CD14-positive monocyte (primary cell): ENCODE measurements at regions not wholly inside any gene's neighbourhood (a gene's known extent, or its start where the extent isn't known, plus 50 kb on each side); places are given as distances from the start of the nearest gene placed in this dataset.

Experiments used
- DNase-seq, 3 donors: peaks; one replicate each; pipeline ENCODE4 v3.0.0-alpha.2; 2011 to 2022
- H2AFZ ChIP-seq: 2 replicates; pipeline ENCODE4 v1.6.0; 2012; ENCODE audit warnings: mild to moderate bottlenecking, low read depth, low read length, inconsistent platforms; ENCODE audit not compliant: insufficient read depth, poor library complexity, severe bottlenecking
- H3K27ac ChIP-seq, 2 donors: 1 replicate in 1 of 2; 2 replicates in 1 of 2; pipeline ENCODE4 v1.5.1; 2012 to 2013; ENCODE audit warnings: low read length in 2 of 2, control low read depth in 1 of 2, inconsistent platforms in 1 of 2, low read depth in 1 of 2, mild to moderate bottlenecking in 1 of 2
- H3K27me3 ChIP-seq, 2 donors: one replicate each; pipeline versions ENCODE4 v1.6.0 to v1.6.1; 2011 to 2013; ENCODE audit warnings: low read length in 2 of 2; ENCODE audit not compliant: control insufficient read depth in 2 of 2, insufficient read depth in 2 of 2
- H3K36me3 ChIP-seq, 2 donors: replicated peaks in 1 of 2; 1 replicate in 1 of 2; 2 replicates in 1 of 2; pipeline versions ENCODE4 v1.5.1 to v1.6.1; 2012 to 2013; ENCODE audit warnings: low read length in 2 of 2, control low read depth in 1 of 2, inconsistent platforms in 1 of 2, mild to moderate bottlenecking in 1 of 2; ENCODE audit not compliant: insufficient read depth in 2 of 2, control insufficient read depth in 1 of 2
- H3K4me1 ChIP-seq, 2 donors: 1 replicate in 1 of 2; 2 replicates in 1 of 2; pipeline versions ENCODE4 v1.5.1 to v1.6.1; 2012 to 2013; ENCODE audit warnings: low read length in 2 of 2, control low read depth in 1 of 2, inconsistent platforms in 1 of 2, mild to moderate bottlenecking in 1 of 2, moderate library complexity in 1 of 2; ENCODE audit not compliant: insufficient read depth in 2 of 2, control insufficient read depth in 1 of 2
- H3K4me2 ChIP-seq: replicated peaks from 2 replicates; pipeline ENCODE3; 2012; ENCODE audit warnings: low read length, moderate library complexity, mild to moderate bottlenecking; ENCODE audit not compliant: poor library complexity, severe bottlenecking; ENCODE audit errors: extremely low read depth
- H3K4me3 ChIP-seq, 3 experiments: fragments of 200-600 bp in 1 of 3; sonication (generic) in 1 of 3; replicated peaks in 1 of 3; 1 replicate in 2 of 3; 2 replicates in 1 of 3; pipeline ENCODE4 v1.5.1; 2011 to 2013; ENCODE audit warnings: low read length in 3 of 3, mild to moderate bottlenecking in 3 of 3, control low read depth in 2 of 3, low read depth in 2 of 3, inconsistent platforms in 1 of 3, moderate library complexity in 1 of 3
- H3K79me2 ChIP-seq: 2 replicates; pipeline ENCODE4 v1.6.0; 2012; ENCODE audit warnings: mild to moderate bottlenecking, control low read depth, inconsistent platforms, low read length, moderate library complexity; ENCODE audit not compliant: insufficient read depth
- H3K9ac ChIP-seq: 2 replicates; pipeline ENCODE4 v1.6.0; 2017; ENCODE audit warnings: low read length, mild to moderate bottlenecking; ENCODE audit not compliant: insufficient read depth, poor library complexity, severe bottlenecking
- H3K9me3 ChIP-seq, 2 donors: replicated peaks in 1 of 2; 1 replicate in 1 of 2; 2 replicates in 1 of 2; pipeline versions ENCODE4 v1.5.1 to v1.6.1; 2012 to 2013; ENCODE audit warnings: low read length in 2 of 2, control low read depth in 1 of 2; ENCODE audit not compliant: control insufficient read depth in 1 of 2, insufficient read depth in 1 of 2
- H4K20me1 ChIP-seq: 2 replicates; pipeline ENCODE4 v1.6.0; 2012; ENCODE audit warnings: mild to moderate bottlenecking, low read length, control low read depth, moderate library complexity; ENCODE audit not compliant: insufficient read depth
- H3K27ac Mint-ChIP-seq, 7 donors: one replicate each; pipeline ENCODE4 v1.8.0; 2020; ENCODE audit warnings: mild to moderate bottlenecking in 7 of 7, mixed read lengths in 7 of 7, moderate library complexity in 6 of 7, inconsistent platforms in 2 of 7
- H3K27me3 Mint-ChIP-seq, 3 donors: one replicate each; pipeline ENCODE4 v1.8.0; 2021 to 2022; ENCODE audit warnings: low read depth in 3 of 3, mild to moderate bottlenecking in 3 of 3, mixed read lengths in 3 of 3, moderate library complexity in 3 of 3, inconsistent platforms in 1 of 3
- H3K36me3 Mint-ChIP-seq, 2 donors: one replicate each; pipeline ENCODE4 v1.8.0; 2020; ENCODE audit warnings: mixed read lengths in 2 of 2, inconsistent platforms in 1 of 2, mild to moderate bottlenecking in 1 of 2
- H3K4me1 Mint-ChIP-seq: one replicate; pipeline ENCODE4 v1.8.0; 2020; ENCODE audit warnings: mild to moderate bottlenecking, mixed read lengths
- H3K4me3 Mint-ChIP-seq, 2 donors: one replicate each; pipeline ENCODE4 v1.8.0; 2020; ENCODE audit warnings: mild to moderate bottlenecking in 2 of 2, mixed read lengths in 2 of 2, moderate library complexity in 1 of 2
- H3K9me3 Mint-ChIP-seq, 7 donors: one replicate each; pipeline ENCODE4 v1.8.0; 2020 to 2022; ENCODE audit warnings: mixed read lengths in 7 of 7, mild to moderate bottlenecking in 6 of 7, moderate library complexity in 6 of 7, inconsistent platforms in 2 of 7
- WGBS: methylation state at CpG from one replicate; pipeline ENCODE4 v1.1.5; 2013; ENCODE audit warnings: missing lambda C conversion rate; ENCODE audit not compliant: insufficient coverage; 5-methylcytosine and 5-hydroxymethylcytosine counted together
- intact Hi-C, 2 donors: fragments of 100-400 bp; cut with micrococcal nuclease; formaldehyde crosslinking; loops; one replicate each; pipeline versions ENCODE4 v1.15.0 to v1.15.1; 2023
- TF ChIP-seq, protein P1 (sequence below): fragments of 200-600 bp; IDR thresholded peaks from one replicate; pipeline ENCODE4 v1.8.0; 2022; ENCODE audit warnings: antibody characterized with exemption, mild to moderate bottlenecking

DNA sequence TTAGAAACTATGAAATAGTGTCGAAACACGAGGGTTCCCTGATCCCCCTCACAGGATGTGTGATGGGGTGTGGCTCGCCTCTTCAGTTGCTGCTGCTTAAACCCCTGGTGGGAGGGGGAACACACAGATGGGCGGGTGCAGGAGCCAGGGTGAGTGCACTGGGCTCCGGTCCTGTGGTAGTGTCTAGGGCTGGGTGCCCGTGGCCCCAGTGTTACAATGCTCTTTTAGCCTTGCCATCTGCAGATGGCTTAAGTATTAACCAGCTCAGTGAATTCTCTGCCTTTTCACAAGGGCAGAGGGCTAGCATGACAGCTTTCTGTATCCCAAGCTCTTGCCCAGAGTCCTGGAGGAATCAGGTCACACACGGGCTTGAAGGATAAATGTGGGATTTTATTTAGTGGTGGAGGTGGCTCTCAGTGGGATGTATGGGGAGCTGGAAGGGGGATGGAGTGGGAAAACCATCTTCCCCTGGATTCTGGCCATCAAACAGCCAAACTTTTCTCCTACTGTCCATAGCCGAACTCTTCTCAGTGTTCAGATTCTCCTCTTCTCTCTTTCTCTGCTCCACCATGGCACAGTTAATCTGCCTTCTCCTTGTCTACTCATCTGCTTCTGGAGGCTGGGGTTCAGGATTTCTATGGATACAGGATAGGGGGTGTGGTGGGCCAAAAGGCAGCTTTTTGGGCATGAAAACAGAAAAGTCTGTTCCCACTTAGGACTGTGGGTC lies 659.0 kb downstream of the EPM2A start:
- peaks cover 0 to 2% of the 10 kb centered on the region in 2 donors for H3K9me3 ChIP-seq
- Mint-ChIP-seq H3K4me1 (no peaks in the 10 kb centered on the region), H3K27me3 (peaks cover 0 to 2% (median 0%) of the 10 kb centered on the region in 3 donors), H3K4me3 (no peak overlapping the region), H3K36me3 (no peaks in the 10 kb centered on the region), H3K27ac (no peak overlapping the region), H3K9me3 (peaks cover 2 to 13% (median 8%) of the 10 kb centered on the region in 7 donors)
- no peak for DNase-seq
- H2AFZ ChIP-seq = no peak overlapping the region
- no peak overlapping the region for H3K4me3 ChIP-seq
- H3K4me2 ChIP-seq = no peak overlapping the region
- H4K20me1 ChIP-seq = no peaks in the 10 kb centered on the region
- H3K27me3 ChIP-seq = no peaks in the 10 kb centered on the region
- no peak overlapping the region for H3K9ac ChIP-seq
- H3K27ac ChIP-seq = no peak overlapping the region
- no peaks in the 10 kb centered on the region for H3K79me2 ChIP-seq
- no peaks in the 10 kb centered on the region for H3K4me1 ChIP-seq
- intact Hi-C loops = no loop called here
- WGBS = 78% methylated on average over 2 of the region's 8 CpGs
- TF ChIP-seq, protein P1, sequence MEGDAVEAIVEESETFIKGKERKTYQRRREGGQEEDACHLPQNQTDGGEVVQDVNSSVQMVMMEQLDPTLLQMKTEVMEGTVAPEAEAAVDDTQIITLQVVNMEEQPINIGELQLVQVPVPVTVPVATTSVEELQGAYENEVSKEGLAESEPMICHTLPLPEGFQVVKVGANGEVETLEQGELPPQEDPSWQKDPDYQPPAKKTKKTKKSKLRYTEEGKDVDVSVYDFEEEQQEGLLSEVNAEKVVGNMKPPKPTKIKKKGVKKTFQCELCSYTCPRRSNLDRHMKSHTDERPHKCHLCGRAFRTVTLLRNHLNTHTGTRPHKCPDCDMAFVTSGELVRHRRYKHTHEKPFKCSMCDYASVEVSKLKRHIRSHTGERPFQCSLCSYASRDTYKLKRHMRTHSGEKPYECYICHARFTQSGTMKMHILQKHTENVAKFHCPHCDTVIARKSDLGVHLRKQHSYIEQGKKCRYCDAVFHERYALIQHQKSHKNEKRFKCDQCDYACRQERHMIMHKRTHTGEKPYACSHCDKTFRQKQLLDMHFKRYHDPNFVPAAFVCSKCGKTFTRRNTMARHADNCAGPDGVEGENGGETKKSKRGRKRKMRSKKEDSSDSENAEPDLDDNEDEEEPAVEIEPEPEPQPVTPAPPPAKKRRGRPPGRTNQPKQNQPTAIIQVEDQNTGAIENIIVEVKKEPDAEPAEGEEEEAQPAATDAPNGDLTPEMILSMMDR = no peak
- no peaks in the 10 kb centered on the region for H3K36me3 ChIP-seq

DNA sequence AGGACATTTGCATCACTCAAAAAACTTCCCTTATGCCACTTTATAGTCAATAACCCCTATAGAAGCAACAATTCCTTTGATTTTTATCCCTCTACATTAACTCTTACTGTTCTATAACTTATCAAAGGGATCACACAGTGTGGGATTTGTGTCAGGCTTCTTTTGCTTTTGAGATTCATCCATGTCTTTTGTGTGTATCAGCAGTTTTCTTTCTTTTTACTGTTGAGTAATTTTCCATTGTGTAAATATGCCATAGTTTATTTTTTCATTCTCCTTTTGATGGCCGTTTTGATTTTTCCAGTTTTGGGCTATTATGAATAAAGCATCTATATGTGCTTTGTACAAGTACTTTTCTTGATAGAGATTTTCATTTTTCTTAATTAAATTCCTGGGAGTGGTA lies 657.9 kb downstream of the EPM2A start:
- Histone ChIP-seq H3K9me3 (no peaks in the 10 kb centered on the region), H3K4me2 (no peak overlapping the region), H3K27ac (no peak overlapping the region), H3K27me3 (no peaks in the 10 kb centered on the region), H4K20me1 (no peaks in the 10 kb centered on the region), H3K9ac (no peak overlapping the region), H3K79me2 (no peaks in the 10 kb centered on the region), H3K4me3 (no peak overlapping the region), H3K36me3 (no peaks in the 10 kb centered on the region), H3K4me1 (no peaks in the 10 kb centered on the region), H2AFZ (no peak overlapping the region)
- DNase-seq = no peak
- Mint-ChIP-seq H3K27ac (no peak overlapping the region), H3K27me3 (peaks cover 0 to 2% (median 0%) of the 10 kb centered on the region in 3 donors), H3K4me3 (no peak overlapping the region), H3K9me3 (peaks cover 4 to 13% (median 7%) of the 10 kb centered on the region in 7 donors), H3K36me3 (no peaks in the 10 kb centered on the region), H3K4me1 (no peaks in the 10 kb centered on the region)
- intact Hi-C loops = no loop called here
- WGBS = no CpG with 5 or more reads among the region's 1 CpG
- TF ChIP-seq, protein P1 = no peak
